ENCODE measurements at regions not wholly inside any gene's neighbourhood (a gene's known extent, or its start where the extent isn't known, plus 50 kb on each side); places are given as distances from the start of the nearest gene placed in this dataset.

GRCh38 chr6:20334962-20335361 is 66.7 kb upstream of the E2F3 start:
- DNase-seq (ENCODE audit: low read depth, low spot score) (no peak), FAIRE-seq (no peak)
- TF ChIP-seq EZH2 (IDR thresholded peaks at IDR 0.05; ENCODE audit: low read length) (no peak), CTCF (optimal IDR thresholded peaks at IDR 0.05 in 1 of 3, IDR thresholded peaks at IDR 0.05 in 1 of 3, conservative IDR thresholded peaks at IDR 0.05 in 1 of 3; ENCODE audit: extremely low read depth in 1 of 3, insufficient read depth in 2 of 3, low read length in 3 of 3) (no peak)
- Histone ChIP-seq H4K20me1 (ENCODE audit: control insufficient read depth, extremely low read depth, insufficient read depth, low read length) (no peaks in the 10 kb centered on the region), H3K79me2 (ENCODE audit: control insufficient read depth, insufficient read depth, low read length) (no peaks in the 10 kb centered on the region), H3K4me3 (ENCODE audit: control insufficient read depth in 2 of 3, extremely low read depth in 1 of 3, insufficient read depth in 2 of 3, low read depth in 1 of 3, low read length in 3 of 3) (no peak overlapping the region), H3K4me2 (ENCODE audit: control insufficient read depth, extremely low read depth, insufficient read depth, low read depth, low read length) (no peak overlapping the region), H3K9me1 (ENCODE audit: control insufficient read depth, extremely low read depth, insufficient read depth, low read length) (no peaks in the 10 kb centered on the region), H3K27ac (ENCODE audit: control insufficient read depth, insufficient read depth, low read length) (no peak overlapping the region), H3K9ac (ENCODE audit: control insufficient read depth, extremely low read depth, insufficient read depth, low read length) (no peak overlapping the region), H2AFZ (ENCODE audit: control insufficient read depth, low read length) (no peak overlapping the region), H3K27me3 (ENCODE audit: control insufficient read depth, extremely low read depth, insufficient read depth, low read length) (peaks cover 3% of the 10 kb centered on the region), H3K36me3 (ENCODE audit: control insufficient read depth in 2 of 2, extremely low read depth in 1 of 2, insufficient read depth in 2 of 2, low read length in 2 of 2) (no peaks in the 10 kb centered on the region), H3K4me1 (ENCODE audit: control insufficient read depth, extremely low read depth, insufficient read depth, low read length) (no peaks in the 10 kb centered on the region), H3K9me3 (ENCODE audit: control insufficient read depth, low read depth, low read length) (no peaks in the 10 kb centered on the region)
- dilution Hi-C loops (cut with MboI; ENCODE audit: extremely low pct_ligation_motif_present, low sequenced_read_pairs), result no loop called here

- peaks cover 3% of the 10 kb centered on the region for H3K27me3 ChIP-seq (ENCODE audit: control insufficient read depth, extremely low read depth, insufficient read depth, low read length)
- dilution Hi-C loops (cut with MboI; ENCODE audit: extremely low pct_ligation_motif_present, low sequenced_read_pairs), result no loop called here
- no peak overlapping the region for H3K4me2 ChIP-seq (ENCODE audit: control insufficient read depth, extremely low read depth, insufficient read depth, low read depth, low read length)
- H4K20me1 ChIP-seq (ENCODE audit: control insufficient read depth, extremely low read depth, insufficient read depth, low read length), result no peaks in the 10 kb centered on the region
- no peaks in the 10 kb centered on the region for H3K36me3 ChIP-seq (ENCODE audit: control insufficient read depth in 2 of 2, extremely low read depth in 1 of 2, insufficient read depth in 2 of 2, low read length in 2 of 2)
- FAIRE-seq, result no peak
- H3K9me3 ChIP-seq (ENCODE audit: control insufficient read depth, low read depth, low read length), result no peaks in the 10 kb centered on the region
- H2AFZ ChIP-seq (ENCODE audit: control insufficient read depth, low read length), result no peak overlapping the region
- no peak overlapping the region for H3K4me3 ChIP-seq (ENCODE audit: control insufficient read depth in 2 of 3, extremely low read depth in 1 of 3, insufficient read depth in 2 of 3, low read depth in 1 of 3, low read length in 3 of 3)
- TF ChIP-seq EZH2 (IDR thresholded peaks at IDR 0.05; ENCODE audit: low read length) (no peak), CTCF (optimal IDR thresholded peaks at IDR 0.05 in 1 of 3, IDR thresholded peaks at IDR 0.05 in 1 of 3, conservative IDR thresholded peaks at IDR 0.05 in 1 of 3; ENCODE audit: extremely low read depth in 1 of 3, insufficient read depth in 2 of 3, low read length in 3 of 3) (no peak)
- no peaks in the 10 kb centered on the region for H3K79me2 ChIP-seq (ENCODE audit: control insufficient read depth, insufficient read depth, low read length)
- H3K9me1 ChIP-seq (ENCODE audit: control insufficient read depth, extremely low read depth, insufficient read depth, low read length), result no peaks in the 10 kb centered on the region
- H3K9ac ChIP-seq (ENCODE audit: control insufficient read depth, extremely low read depth, insufficient read depth, low read length), result no peak overlapping the region
- H3K4me1 ChIP-seq (ENCODE audit: control insufficient read depth, extremely low read depth, insufficient read depth, low read length), result no peaks in the 10 kb centered on the region
- no peak overlapping the region for H3K27ac ChIP-seq (ENCODE audit: control insufficient read depth, insufficient read depth, low read length)
- no peak for DNase-seq (ENCODE audit: low read depth, low spot score)
Measured at GRCh38 chr6:20335872-20336271, 65.8 kb upstream of the E2F3 start.
